GM23248 (cell line): ENCODE measurements at regions not wholly inside any gene's neighbourhood (a gene's known extent, or its start where the extent isn't known, plus 50 kb on each side); places are given as distances from the start of the nearest gene placed in this dataset.

ENCODE experiments used
- EZH2 ChIP-seq: fragments of 200-600 bp; sonication (generic); IDR thresholded peaks from 2 replicates; pipeline ENCODE4 v1.6.1; 2018; ENCODE audit warnings: antibody characterized with exemption, mild to moderate bottlenecking; ENCODE audit not compliant: insufficient read depth, poor library complexity, severe bottlenecking
- EZH2phosphoT487 ChIP-seq: fragments of 200-600 bp; sonication (generic); IDR thresholded peaks from 2 replicates; pipeline ENCODE4 v1.6.1; 2018; ENCODE audit warnings: antibody characterized with exemption, moderate library complexity, mild to moderate bottlenecking, low read depth; ENCODE audit not compliant: insufficient read depth

DNA sequence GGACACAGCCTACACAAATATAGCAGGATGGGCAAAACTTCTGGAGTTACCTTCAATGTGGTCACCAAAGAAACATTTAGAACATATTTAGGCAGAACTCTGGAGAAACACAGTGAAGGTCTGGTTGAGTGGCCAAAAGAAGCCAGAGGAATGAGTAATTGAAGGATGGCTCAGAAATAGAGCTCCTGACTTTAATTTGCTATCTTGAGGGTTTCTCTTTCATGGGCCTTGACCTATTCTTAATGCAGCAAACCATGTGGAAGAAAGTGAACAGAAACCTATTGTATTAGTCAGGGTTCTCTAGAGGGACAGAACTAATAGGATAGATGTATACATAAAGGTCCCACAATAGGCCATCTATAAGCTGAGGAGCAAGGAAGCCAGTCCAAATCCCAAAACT is 650.5 kb downstream of the ACTL7B start:
- TF ChIP-seq EZH2: no peak
- no peak for TF ChIP-seq EZH2phosphoT487
